ENCODE measurements at regions not wholly inside any gene's neighbourhood (a gene's known extent, or its start where the extent isn't known, plus 50 kb on each side); places are given as distances from the start of the nearest gene placed in this dataset.

DNA sequence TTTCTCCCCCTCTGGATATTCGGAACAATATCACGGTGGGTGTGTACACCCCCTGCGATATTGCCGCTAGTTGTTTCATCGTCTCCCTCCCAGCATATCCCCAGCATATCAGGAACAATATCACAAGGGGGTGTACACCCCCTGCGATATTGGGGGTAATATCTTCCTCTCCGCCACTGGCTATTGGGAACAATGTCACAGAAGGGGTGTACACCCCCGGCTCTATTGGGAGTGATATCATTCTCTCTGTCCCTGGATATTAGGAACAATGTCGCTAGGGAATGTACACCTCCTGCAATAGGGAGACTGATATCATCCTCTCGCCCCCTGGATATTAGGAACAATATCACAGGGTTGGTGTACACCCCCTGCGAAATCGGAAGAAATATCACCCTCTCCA is 1932.0 kb downstream of the SUCLG1 start:
- Histone ChIP-seq H3K9me2 (replicated peaks; ENCODE audit: insufficient read depth) (no peaks in the 10 kb centered on the region), H4K20me1 (ENCODE audit: insufficient read depth, poor library complexity, severe bottlenecking) (no peaks in the 10 kb centered on the region), H3K9me3 (ENCODE audit: low read depth) (no peaks in the 10 kb centered on the region), H3K4me3 (no peak overlapping the region), H3K27me3 (no peaks in the 10 kb centered on the region), H3K4me2 (no peak overlapping the region), H3K4me1 (ENCODE audit: insufficient read depth) (no peaks in the 10 kb centered on the region), H2AFZ (no peak overlapping the region), H3K27ac (no peak overlapping the region), H3K79me2 (no peaks in the 10 kb centered on the region), H3K36me3 (replicated peaks; ENCODE audit: insufficient read depth, low read depth) (no peaks in the 10 kb centered on the region)
- DNase-seq (ENCODE audit: low spot score) = no peak
- 98% methylated on average over 12 of the region's 12 CpGs for WGBS (ENCODE audit: low lambda C conversion rate, missing lambda C conversion rate)
- TF ChIP-seq EZH2 (IDR thresholded peaks at IDR 0.05; ENCODE audit: borderline replicate concordance) (no peak), EZH2phosphoT487 (IDR thresholded peaks at IDR 0.05; ENCODE audit: low read depth, severe bottlenecking, unreplicated experiment) (no peak)
- TF ChIP-seq, protein P1, sequence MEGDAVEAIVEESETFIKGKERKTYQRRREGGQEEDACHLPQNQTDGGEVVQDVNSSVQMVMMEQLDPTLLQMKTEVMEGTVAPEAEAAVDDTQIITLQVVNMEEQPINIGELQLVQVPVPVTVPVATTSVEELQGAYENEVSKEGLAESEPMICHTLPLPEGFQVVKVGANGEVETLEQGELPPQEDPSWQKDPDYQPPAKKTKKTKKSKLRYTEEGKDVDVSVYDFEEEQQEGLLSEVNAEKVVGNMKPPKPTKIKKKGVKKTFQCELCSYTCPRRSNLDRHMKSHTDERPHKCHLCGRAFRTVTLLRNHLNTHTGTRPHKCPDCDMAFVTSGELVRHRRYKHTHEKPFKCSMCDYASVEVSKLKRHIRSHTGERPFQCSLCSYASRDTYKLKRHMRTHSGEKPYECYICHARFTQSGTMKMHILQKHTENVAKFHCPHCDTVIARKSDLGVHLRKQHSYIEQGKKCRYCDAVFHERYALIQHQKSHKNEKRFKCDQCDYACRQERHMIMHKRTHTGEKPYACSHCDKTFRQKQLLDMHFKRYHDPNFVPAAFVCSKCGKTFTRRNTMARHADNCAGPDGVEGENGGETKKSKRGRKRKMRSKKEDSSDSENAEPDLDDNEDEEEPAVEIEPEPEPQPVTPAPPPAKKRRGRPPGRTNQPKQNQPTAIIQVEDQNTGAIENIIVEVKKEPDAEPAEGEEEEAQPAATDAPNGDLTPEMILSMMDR (IDR thresholded peaks at IDR 0.05; ENCODE audit: poor library complexity) = no peak

DNA sequence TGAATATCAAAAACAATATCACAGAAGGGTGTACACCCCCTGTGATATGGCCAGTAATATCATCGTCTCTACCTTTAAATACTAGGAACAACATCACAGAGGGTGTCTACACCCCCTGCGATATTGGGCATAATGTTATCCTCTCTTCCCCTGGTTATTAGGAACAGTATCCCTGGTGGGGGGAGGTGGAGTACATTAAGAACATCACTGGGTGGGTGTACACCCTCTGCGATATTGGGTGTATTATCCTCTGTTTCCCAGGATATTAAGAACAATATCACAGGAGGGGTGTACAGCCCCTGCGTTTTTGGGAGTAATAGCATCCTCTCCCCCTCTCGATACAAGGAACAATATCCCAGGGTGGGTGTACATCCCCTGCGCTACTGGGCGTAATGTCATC is 1932.8 kb downstream of the SUCLG1 start:
- Histone ChIP-seq H3K27me3 (no peaks in the 10 kb centered on the region), H3K27ac (no peak overlapping the region), H4K20me1 (ENCODE audit: insufficient read depth, poor library complexity, severe bottlenecking) (no peaks in the 10 kb centered on the region), H2AFZ (no peak overlapping the region), H3K9me3 (ENCODE audit: low read depth) (no peaks in the 10 kb centered on the region), H3K4me3 (no peak overlapping the region), H3K4me2 (no peak overlapping the region), H3K9me2 (replicated peaks; ENCODE audit: insufficient read depth) (no peaks in the 10 kb centered on the region), H3K4me1 (ENCODE audit: insufficient read depth) (no peaks in the 10 kb centered on the region), H3K79me2 (no peaks in the 10 kb centered on the region), H3K36me3 (replicated peaks; ENCODE audit: insufficient read depth, low read depth) (no peaks in the 10 kb centered on the region)
- WGBS (ENCODE audit: low lambda C conversion rate, missing lambda C conversion rate) = 95% methylated on average over 7 of the region's 7 CpGs
- DNase-seq (ENCODE audit: low spot score) = no peak
- TF ChIP-seq EZH2phosphoT487 (IDR thresholded peaks at IDR 0.05; ENCODE audit: low read depth, severe bottlenecking, unreplicated experiment) (no peak), EZH2 (IDR thresholded peaks at IDR 0.05; ENCODE audit: borderline replicate concordance) (no peak)
- TF ChIP-seq, protein P1 (IDR thresholded peaks at IDR 0.05; ENCODE audit: poor library complexity) = no peak

DNA sequence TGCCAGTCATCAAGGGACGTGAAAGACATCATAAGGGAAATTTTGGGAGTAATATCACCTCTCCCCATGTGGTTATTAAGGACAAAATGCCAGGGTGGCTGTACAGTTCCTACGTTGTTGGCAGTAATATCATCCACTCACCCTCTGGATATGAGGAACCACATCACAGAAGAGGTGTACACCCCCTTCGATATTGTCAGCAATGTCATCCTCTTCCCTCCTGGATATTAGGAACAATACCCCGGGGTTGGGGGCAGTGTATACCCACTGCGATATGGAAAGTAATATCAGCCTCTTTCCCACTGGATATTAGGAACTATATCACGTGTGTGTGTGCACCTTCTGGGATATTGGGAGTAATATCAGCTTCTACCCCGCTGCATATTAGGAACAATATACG is 1933.3 kb downstream of the SUCLG1 start:
- no peaks in the 10 kb centered on the region for H3K79me2 ChIP-seq
- WGBS (ENCODE audit: low lambda C conversion rate, missing lambda C conversion rate) = 92% methylated on average over 8 of the region's 8 CpGs

More for the DNA sequence above, 1933.3 kb downstream of the SUCLG1 start:
- DNase-seq (ENCODE audit: low spot score) = no peak
- H3K27ac ChIP-seq = no peak overlapping the region
- H3K9me3 ChIP-seq (ENCODE audit: low read depth) = no peaks in the 10 kb centered on the region
- no peaks in the 10 kb centered on the region for H3K36me3 ChIP-seq (replicated peaks; ENCODE audit: insufficient read depth, low read depth)
- H2AFZ ChIP-seq = no peak overlapping the region
- no peaks in the 10 kb centered on the region for H3K9me2 ChIP-seq (replicated peaks; ENCODE audit: insufficient read depth)
- TF ChIP-seq, protein P1 (IDR thresholded peaks at IDR 0.05; ENCODE audit: poor library complexity) = no peak
- TF ChIP-seq EZH2phosphoT487 (IDR thresholded peaks at IDR 0.05; ENCODE audit: low read depth, severe bottlenecking, unreplicated experiment) (no peak), EZH2 (IDR thresholded peaks at IDR 0.05; ENCODE audit: borderline replicate concordance) (no peak)
- no peaks in the 10 kb centered on the region for H3K27me3 ChIP-seq
- no peaks in the 10 kb centered on the region for H3K4me1 ChIP-seq (ENCODE audit: insufficient read depth)
- H4K20me1 ChIP-seq (ENCODE audit: insufficient read depth, poor library complexity, severe bottlenecking) = no peaks in the 10 kb centered on the region
- H3K4me3 ChIP-seq = no peak overlapping the region
- H3K4me2 ChIP-seq = no peak overlapping the region
